ENCODE measurements at regions not wholly inside any gene's neighbourhood (a gene's known extent, or its start where the extent isn't known, plus 50 kb on each side); places are given as distances from the start of the nearest gene placed in this dataset.

GRCh38 chr21:35479529-35479928 is 430.4 kb upstream of the RUNX1 start:
- TF ChIP-seq CTCF (IDR thresholded peaks at IDR 0.05): no peak
- no peak for TF ChIP-seq POLR2A (IDR thresholded peaks at IDR 0.05)
- intact Hi-C loops (cut with DNase I): no loop called here
- no peak overlapping the region for H3K27ac ChIP-seq
- no peaks in the 10 kb centered on the region for H3K9me3 ChIP-seq (replicated peaks in 1 of 3)
- H3K27me3 ChIP-seq: no peaks in the 10 kb centered on the region
- no peak for DNase-seq
- H3K4me3 ChIP-seq: no peak overlapping the region
- H3K4me1 ChIP-seq (replicated peaks in 1 of 2): no peaks in the 10 kb centered on the region
- 73 to 86% (median 80%) methylated on average over 1 of the region's 1 CpG for WGBS, 4 donors
- no peaks in the 10 kb centered on the region for H3K36me3 ChIP-seq (replicated peaks in 1 of 2)

GRCh38 chr21:35479065-35479448 is 430.0 kb upstream of the RUNX1 start:
- no peak for DNase-seq
- Histone ChIP-seq H3K4me3 (no peak overlapping the region), H3K4me1 (replicated peaks in 1 of 2) (no peaks in the 10 kb centered on the region), H3K36me3 (replicated peaks in 1 of 2) (no peaks in the 10 kb centered on the region), H3K27ac (no peak overlapping the region), H3K27me3 (no peaks in the 10 kb centered on the region), H3K9me3 (replicated peaks in 1 of 3) (no peaks in the 10 kb centered on the region)
- TF ChIP-seq CTCF (IDR thresholded peaks at IDR 0.05) (no peak), POLR2A (IDR thresholded peaks at IDR 0.05) (no peak)
- intact Hi-C loops (cut with DNase I): no loop called here

- H3K36me3 ChIP-seq (replicated peaks in 1 of 2): no peaks in the 10 kb centered on the region
- intact Hi-C loops (cut with DNase I): no loop called here
- peak overlapping the region in 1 of 5 donors; percentile 65 for H3K27ac ChIP-seq
- TF ChIP-seq POLR2A (IDR thresholded peaks at IDR 0.05): no peak
- TF ChIP-seq CTCF (IDR thresholded peaks at IDR 0.05): no peak
- H3K27me3 ChIP-seq: no peaks in the 10 kb centered on the region
- peak in 1 of 7 donors; percentile 7 for DNase-seq
- WGBS, 4 donors: 62 to 73% (median 66%) methylated on average over 5 of the region's 5 CpGs
- no peaks in the 10 kb centered on the region for H3K4me1 ChIP-seq (replicated peaks in 1 of 2)
- no peaks in the 10 kb centered on the region for H3K9me3 ChIP-seq (replicated peaks in 1 of 3)
- H3K4me3 ChIP-seq: no peak overlapping the region
Measured at GRCh38 chr21:35478161-35479064, 429.3 kb upstream of the RUNX1 start.

GRCh38 chr21:35477622-35478021 is 428.5 kb upstream of the RUNX1 start:
- TF ChIP-seq POLR2A (IDR thresholded peaks at IDR 0.05) (no peak), CTCF (IDR thresholded peaks at IDR 0.05) (no peak)
- Histone ChIP-seq H3K9me3 (replicated peaks in 1 of 3) (no peaks in the 10 kb centered on the region), H3K36me3 (replicated peaks in 1 of 2) (no peaks in the 10 kb centered on the region), H3K4me1 (replicated peaks in 1 of 2) (no peaks in the 10 kb centered on the region), H3K4me3 (no peak overlapping the region), H3K27me3 (peaks cover 3% of the 10 kb centered on the region), H3K27ac (peak overlapping the region in 1 of 5 donors; percentile 65)
- WGBS, 4 donors: 68 to 74% (median 71%) methylated on average over 3 of the region's 3 CpGs
- no peak for DNase-seq
- intact Hi-C loops (cut with DNase I): no loop called here

Data from adrenal gland (tissue), 9 donors.